Endothelial cell (in vitro differentiated cells): ENCODE measurements at regions not wholly inside any gene's neighbourhood (a gene's known extent, or its start where the extent isn't known, plus 50 kb on each side); places are given as distances from the start of the nearest gene placed in this dataset.

Source experiments
- DNase-seq: peaks from one replicate; pipeline ENCODE4 v3.0.0; 2021; ENCODE audit warnings: low spot score
- H3K27ac Mint-ChIP-seq: one replicate; pipeline ENCODE4 v1.8.0; 2021; ENCODE audit warnings: mixed read lengths, inconsistent platforms; ENCODE audit not compliant: unreplicated experiment
- H3K27me3 Mint-ChIP-seq: one replicate; pipeline ENCODE4 v1.8.0; 2021; ENCODE audit warnings: mild to moderate bottlenecking, moderate library complexity, mixed read lengths, inconsistent platforms; ENCODE audit not compliant: unreplicated experiment
- H3K36me3 Mint-ChIP-seq: one replicate; pipeline ENCODE4 v1.8.0; 2021; ENCODE audit warnings: mild to moderate bottlenecking, low read depth, mixed read lengths, inconsistent platforms; ENCODE audit not compliant: unreplicated experiment
- H3K4me1 Mint-ChIP-seq: one replicate; pipeline ENCODE4 v1.8.0; 2021; ENCODE audit warnings: mild to moderate bottlenecking, mixed read lengths, inconsistent platforms; ENCODE audit not compliant: unreplicated experiment
- H3K4me3 Mint-ChIP-seq: one replicate; pipeline ENCODE4 v1.8.0; 2021; ENCODE audit warnings: mild to moderate bottlenecking, mixed read lengths, inconsistent platforms; ENCODE audit not compliant: unreplicated experiment
- H3K9me3 Mint-ChIP-seq: one replicate; pipeline ENCODE4 v1.8.0; 2021; ENCODE audit warnings: mixed read lengths, inconsistent platforms; ENCODE audit not compliant: unreplicated experiment
- CTCF ChIP-seq: fragments of 200-600 bp; sonication (generic); IDR thresholded peaks from one replicate; pipeline ENCODE4 v1.5.0; 2021; ENCODE audit warnings: antibody characterized with exemption; ENCODE audit not compliant: unreplicated experiment

- no peaks in the 10 kb centered on the region for H3K9me3 Mint-ChIP-seq
- H3K36me3 Mint-ChIP-seq = no peaks in the 10 kb centered on the region
- no peak overlapping the region for H3K27ac Mint-ChIP-seq
- TF ChIP-seq CTCF = no peak
- DNase-seq = no peak
- H3K4me1 Mint-ChIP-seq = peaks cover 14% of the 10 kb centered on the region
- H3K27me3 Mint-ChIP-seq = peaks cover 3% of the 10 kb centered on the region
- no peak overlapping the region for H3K4me3 Mint-ChIP-seq
These were observed 52.0 kb upstream of the RPL11 start for GRCh38 chr1:23639460-23640095.

DNA sequence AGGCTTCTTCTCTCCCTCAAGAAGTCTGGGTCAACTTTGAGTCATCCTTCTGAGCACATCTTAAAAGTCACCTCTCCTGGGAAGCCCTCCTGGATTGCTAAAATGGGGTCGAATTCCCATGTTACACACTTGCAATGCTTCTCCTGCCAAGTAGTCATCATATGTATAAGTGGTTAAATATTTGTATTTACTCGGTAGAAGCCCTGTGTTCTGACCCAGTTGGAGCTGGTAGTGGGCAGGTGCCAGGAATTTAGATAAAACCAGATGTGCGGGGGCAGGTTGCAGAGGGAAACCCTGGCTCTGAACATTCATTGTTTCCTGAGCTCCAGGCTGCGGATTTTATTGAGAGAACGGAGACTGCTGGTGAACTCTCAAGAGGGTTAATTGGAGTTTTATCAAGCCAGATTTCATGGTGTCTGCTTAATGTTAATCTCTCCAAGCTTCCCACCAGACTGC, 52.8 kb upstream of the RPL11 start:
- Mint-ChIP-seq H3K27me3 (peaks cover 3% of the 10 kb centered on the region), H3K4me1 (peaks cover 21% of the 10 kb centered on the region), H3K36me3 (no peaks in the 10 kb centered on the region), H3K4me3 (no peak overlapping the region), H3K9me3 (no peaks in the 10 kb centered on the region), H3K27ac (no peak overlapping the region)
- DNase-seq = no peak
- no peak for TF ChIP-seq CTCF

- H3K27ac Mint-ChIP-seq = no peak overlapping the region
- peaks cover 3% of the 10 kb centered on the region for H3K27me3 Mint-ChIP-seq
- H3K4me3 Mint-ChIP-seq = no peak overlapping the region
- peaks cover 21% of the 10 kb centered on the region for H3K4me1 Mint-ChIP-seq
- TF ChIP-seq CTCF = no peak
- no peaks in the 10 kb centered on the region for H3K36me3 Mint-ChIP-seq
- H3K9me3 Mint-ChIP-seq = no peaks in the 10 kb centered on the region
- DNase-seq = no peak
These were observed 53.4 kb upstream of the RPL11 start for GRCh38 chr1:23638188-23638619.

DNA sequence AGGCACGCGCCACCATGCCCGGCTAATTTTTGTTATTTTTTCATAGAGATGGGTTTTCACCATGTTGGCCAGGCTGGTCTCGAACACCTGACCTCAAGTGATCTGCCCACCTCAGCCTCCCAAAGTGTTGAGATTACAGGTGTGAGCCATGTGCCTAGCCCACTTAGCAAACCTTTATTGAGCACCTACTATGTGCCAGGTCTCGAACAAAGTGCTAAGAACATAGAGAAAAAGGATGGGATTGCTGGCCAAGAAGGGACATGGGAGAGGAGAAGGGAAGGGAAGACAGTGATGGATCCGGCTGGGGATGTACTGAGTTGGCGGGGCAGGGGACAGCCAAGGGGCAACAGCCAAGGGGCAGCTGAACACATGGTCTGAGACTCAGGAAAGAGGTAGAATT, 55.6 kb upstream of the RPL11 start:
- Mint-ChIP-seq H3K9me3 (no peaks in the 10 kb centered on the region), H3K4me3 (no peak overlapping the region), H3K27me3 (peaks cover 3% of the 10 kb centered on the region), H3K36me3 (no peaks in the 10 kb centered on the region), H3K4me1 (peaks cover 21% of the 10 kb centered on the region), H3K27ac (no peak overlapping the region)
- no peak for TF ChIP-seq CTCF
- no peak for DNase-seq

DNA sequence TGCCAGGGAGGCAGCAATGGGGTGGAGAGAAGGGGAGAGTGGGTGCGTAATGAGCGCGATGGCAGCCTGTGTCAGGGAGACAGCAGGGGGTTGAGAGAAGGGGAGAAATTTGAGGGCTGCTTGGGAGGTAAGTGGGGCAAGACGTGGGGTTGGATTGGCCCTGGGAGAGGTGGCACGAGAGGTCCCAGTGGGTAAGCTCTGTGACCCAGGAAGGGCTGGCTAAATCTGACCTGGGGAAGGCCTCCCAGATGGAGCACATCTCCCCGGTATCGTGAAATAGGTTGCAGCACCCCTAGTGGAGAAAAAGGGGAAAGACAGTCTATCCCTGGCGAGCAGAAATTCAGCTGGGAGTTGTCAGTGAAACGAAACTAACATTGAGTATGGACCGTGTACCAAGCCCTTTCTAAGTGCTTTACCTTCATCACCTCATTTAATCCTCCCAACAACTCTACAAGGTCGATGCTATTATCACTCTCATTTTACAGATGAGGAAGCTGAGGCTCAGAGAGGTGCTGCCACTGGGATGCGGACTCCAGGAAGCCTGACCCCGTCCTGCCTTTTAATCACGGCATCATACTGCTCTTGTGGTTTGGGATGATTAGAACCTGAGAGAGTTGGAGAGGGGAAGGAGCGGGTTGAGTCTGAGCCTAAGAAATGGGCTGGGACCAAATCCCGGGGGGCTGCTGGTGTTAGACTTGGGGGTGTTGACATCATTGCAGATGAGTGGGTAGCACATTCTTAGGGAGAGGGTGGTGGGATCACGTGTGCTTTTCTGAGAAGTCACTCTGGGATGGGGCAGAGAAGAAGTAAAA, 56.6 kb upstream of the RPL11 start:
- DNase-seq = peak; percentile 53
- peaks cover 3% of the 10 kb centered on the region for H3K27me3 Mint-ChIP-seq
- H3K36me3 Mint-ChIP-seq = no peaks in the 10 kb centered on the region
- H3K4me3 Mint-ChIP-seq = peak overlapping the region; percentile 42
- H3K9me3 Mint-ChIP-seq = no peaks in the 10 kb centered on the region
- TF ChIP-seq CTCF = peak; percentile 95
- peaks cover 21% of the 10 kb centered on the region for H3K4me1 Mint-ChIP-seq
- H3K27ac Mint-ChIP-seq = peak overlapping the region; percentile 30
